Kidney (tissue), 13 donors: ENCODE measurements at regions not wholly inside any gene's neighbourhood (a gene's known extent, or its start where the extent isn't known, plus 50 kb on each side); places are given as distances from the start of the nearest gene placed in this dataset.
A peak's percentile ranks its signal among the peaks of the same experiment; 100 is the strongest.

Experiments
- DNase-seq, 5 donors: peaks; one replicate each; pipeline ENCODE4 v3.0.0-alpha.2; 2013 to 2020
- FAIRE-seq: peaks from 2 replicates; lab custom pipeline; 2012; peaks lifted over from hg19 to GRCh38; lab: Jason Lieb, UNC
- H3K27ac ChIP-seq, 2 donors: one replicate each; pipeline ENCODE4 v1.7.0; 2013; ENCODE audit warnings: low read depth in 2 of 2, low read length in 2 of 2, inconsistent platforms in 1 of 2
- H3K27me3 ChIP-seq: one replicate; pipeline ENCODE4 v1.7.1; 2013; ENCODE audit warnings: low read length, inconsistent platforms; ENCODE audit not compliant: control insufficient read depth, insufficient read depth
- H3K36me3 ChIP-seq, 3 donors: one replicate each; pipeline versions ENCODE4 v1.7.0 to v1.7.1; 2013; ENCODE audit warnings: low read length in 3 of 3, control low read depth in 1 of 3, inconsistent platforms in 1 of 3; ENCODE audit not compliant: insufficient read depth in 3 of 3, control insufficient read depth in 2 of 3
- H3K4me1 ChIP-seq, 3 donors: one replicate each; pipeline versions ENCODE4 v1.7.0 to v1.7.1; 2013; ENCODE audit warnings: low read length in 3 of 3, inconsistent platforms in 1 of 3, low read depth in 1 of 3; ENCODE audit not compliant: control insufficient read depth in 2 of 3, insufficient read depth in 2 of 3
- H3K4me3 ChIP-seq, 3 donors: one replicate each; pipeline versions ENCODE4 v1.7.0 to v1.8.1; 2013; ENCODE audit warnings: low read length in 3 of 3, control low read depth in 1 of 3, inconsistent platforms in 1 of 3
- H3K9ac ChIP-seq, 3 donors: one replicate each; pipeline versions ENCODE4 v1.7.0 to v1.7.1; 2013; ENCODE audit warnings: low read length in 3 of 3, control low read depth in 1 of 3, inconsistent platforms in 1 of 3
- H3K9me3 ChIP-seq, 3 donors: one replicate each; pipeline versions ENCODE4 v1.7.0 to v1.7.1; 2013; ENCODE audit warnings: low read length in 3 of 3, control low read depth in 1 of 3, inconsistent platforms in 1 of 3; ENCODE audit not compliant: control insufficient read depth in 2 of 3, insufficient read depth in 1 of 3
- intact Hi-C: fragments of 100-400 bp; cut with DNase I; formaldehyde crosslinking; loops from one replicate; pipeline ENCODE4 v1.11.1; 2022
- TF ChIP-seq, protein P1 (sequence below): IDR thresholded peaks from 3 replicates; pipeline ENCODE4 v1.5.1; 2012; ENCODE audit warnings: mild to moderate bottlenecking, moderate library complexity, borderline replicate concordance; ENCODE audit not compliant: insufficient read depth; ENCODE audit errors: extremely low read depth
- donor health status: control.
- donor health status: control.
- donor health status: control.
- donor health status: control.
- donor health status: control.
- donor health status: DM: yes; HTN: yes; CAD: no.
- donor health status: Normal renal cell carcinoma (clear cell type).

DNA sequence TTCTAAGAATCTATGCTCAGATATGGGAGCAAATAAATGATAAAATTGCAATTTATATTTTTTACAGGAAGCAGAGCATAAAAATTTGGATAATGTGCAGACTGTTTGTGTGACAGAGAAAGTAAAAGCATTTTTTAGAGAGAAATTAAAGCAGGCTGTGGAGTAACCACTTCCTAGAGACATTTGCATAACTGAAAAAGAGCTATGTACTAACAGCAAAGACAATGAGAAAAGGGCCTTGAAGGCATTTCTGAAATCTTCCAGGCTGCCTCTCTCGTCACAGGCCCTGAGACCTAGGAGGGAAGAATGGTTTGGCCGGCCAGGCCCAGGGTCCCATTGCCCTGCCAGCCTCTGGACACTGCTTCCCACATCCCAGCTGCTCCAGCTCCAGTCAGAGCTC, 247.2 kb downstream of the ALX1 start:
- no peak overlapping the region for H3K9ac ChIP-seq
- no peak overlapping the region for H3K4me3 ChIP-seq
- TF ChIP-seq, protein P1, sequence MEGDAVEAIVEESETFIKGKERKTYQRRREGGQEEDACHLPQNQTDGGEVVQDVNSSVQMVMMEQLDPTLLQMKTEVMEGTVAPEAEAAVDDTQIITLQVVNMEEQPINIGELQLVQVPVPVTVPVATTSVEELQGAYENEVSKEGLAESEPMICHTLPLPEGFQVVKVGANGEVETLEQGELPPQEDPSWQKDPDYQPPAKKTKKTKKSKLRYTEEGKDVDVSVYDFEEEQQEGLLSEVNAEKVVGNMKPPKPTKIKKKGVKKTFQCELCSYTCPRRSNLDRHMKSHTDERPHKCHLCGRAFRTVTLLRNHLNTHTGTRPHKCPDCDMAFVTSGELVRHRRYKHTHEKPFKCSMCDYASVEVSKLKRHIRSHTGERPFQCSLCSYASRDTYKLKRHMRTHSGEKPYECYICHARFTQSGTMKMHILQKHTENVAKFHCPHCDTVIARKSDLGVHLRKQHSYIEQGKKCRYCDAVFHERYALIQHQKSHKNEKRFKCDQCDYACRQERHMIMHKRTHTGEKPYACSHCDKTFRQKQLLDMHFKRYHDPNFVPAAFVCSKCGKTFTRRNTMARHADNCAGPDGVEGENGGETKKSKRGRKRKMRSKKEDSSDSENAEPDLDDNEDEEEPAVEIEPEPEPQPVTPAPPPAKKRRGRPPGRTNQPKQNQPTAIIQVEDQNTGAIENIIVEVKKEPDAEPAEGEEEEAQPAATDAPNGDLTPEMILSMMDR: no peak
- H3K27me3 ChIP-seq: no peaks in the 10 kb centered on the region
- no peaks in the 10 kb centered on the region for H3K9me3 ChIP-seq
- no peaks in the 10 kb centered on the region for H3K36me3 ChIP-seq
- H3K27ac ChIP-seq: no peak overlapping the region
- intact Hi-C loops: no loop called here
- no peaks in the 10 kb centered on the region for H3K4me1 ChIP-seq
- DNase-seq: no peak
- no peak for FAIRE-seq

DNA sequence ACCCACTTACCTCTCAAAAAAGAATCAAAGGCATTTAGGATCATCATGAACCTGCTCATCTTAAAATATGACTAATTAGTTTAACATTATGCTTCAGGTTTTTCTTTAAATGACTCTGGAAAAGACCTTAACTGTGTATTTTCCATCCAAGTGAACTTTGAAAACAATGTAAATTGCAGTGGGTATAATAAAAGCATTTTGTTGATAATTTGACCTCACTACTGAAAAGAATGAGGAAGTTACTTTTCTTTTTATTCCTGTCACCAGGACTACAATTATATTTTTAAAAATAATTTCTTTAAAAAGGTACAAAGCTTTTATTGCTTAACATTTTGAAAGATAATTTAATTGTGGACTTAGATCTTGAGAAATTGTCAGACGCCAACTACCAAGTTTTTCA, 249.9 kb downstream of the ALX1 start:
- FAIRE-seq (no peak), DNase-seq (no peak)
- H3K27me3 ChIP-seq: no peaks in the 10 kb centered on the region
- TF ChIP-seq, protein P1: no peak
- H3K9ac ChIP-seq: no peak overlapping the region
- H3K4me1 ChIP-seq: no peaks in the 10 kb centered on the region
- H3K27ac ChIP-seq: no peak overlapping the region
- H3K36me3 ChIP-seq: no peaks in the 10 kb centered on the region
- no peaks in the 10 kb centered on the region for H3K9me3 ChIP-seq
- no peak overlapping the region for H3K4me3 ChIP-seq
- intact Hi-C loops: no loop called here

GRCh38 chr12:85530456-85530855, 250.4 kb downstream of the ALX1 start:
- TF ChIP-seq, protein P1: no peak
- no peak for FAIRE-seq
- Histone ChIP-seq H3K4me3 (no peak overlapping the region), H3K27ac (no peak overlapping the region), H3K9ac (no peak overlapping the region), H3K4me1 (no peaks in the 10 kb centered on the region), H3K36me3 (no peaks in the 10 kb centered on the region), H3K27me3 (no peaks in the 10 kb centered on the region), H3K9me3 (no peaks in the 10 kb centered on the region)
- DNase-seq: peak in 1 of 5 donors; percentile 46
- intact Hi-C loops: no loop called here

- FAIRE-seq: no peak
Measured at GRCh38 chr12:85531341-85531740, 251.3 kb downstream of the ALX1 start.

More at GRCh38 chr12:85531341-85531740, 251.3 kb downstream of the ALX1 start:
- Histone ChIP-seq H3K9me3 (no peaks in the 10 kb centered on the region), H3K4me1 (no peaks in the 10 kb centered on the region), H3K36me3 (no peaks in the 10 kb centered on the region), H3K4me3 (no peak overlapping the region), H3K27me3 (no peaks in the 10 kb centered on the region), H3K27ac (no peak overlapping the region), H3K9ac (no peak overlapping the region)
- TF ChIP-seq, protein P1: no peak
- DNase-seq: no peak
- intact Hi-C loops: no loop called here
